Stimulated activated CD4-positive, alpha-beta T cell treated with anti-CD3 and anti-CD28 coated beads, Interleukin-2, amount 100 ng/mL, for 24 hours (primary cell): ENCODE measurements at regions not wholly inside any gene's neighbourhood (a gene's known extent, or its start where the extent isn't known, plus 50 kb on each side); places are given as distances from the start of the nearest gene placed in this dataset.

ENCODE experiments used
- DNase-seq, 2 donors: peaks; one replicate each; pipeline ENCODE4 v3.0.0-alpha.2; 2020

- DNase-seq, result no peak
Observed at GRCh38 chr6:145309842-145310535, 425.3 kb downstream of the EPM2A start.

GRCh38 chr6:145312481-145312880 is 422.8 kb downstream of the EPM2A start:
- DNase-seq, result no peak

GRCh38 chr6:145313041-145313855 is 422.1 kb downstream of the EPM2A start:
- DNase-seq, result no peak

GRCh38 chr6:145315982-145316600 is 419.2 kb downstream of the EPM2A start:
- DNase-seq, result no peak

- DNase-seq, result no peak
Observed at GRCh38 chr6:145318952-145319351, 416.4 kb downstream of the EPM2A start.

- no peak for DNase-seq
Observed at GRCh38 chr6:145319605-145320004, 415.7 kb downstream of the EPM2A start.

GRCh38 chr6:145323646-145324045 is 411.7 kb downstream of the EPM2A start:
- DNase-seq, result no peak

GRCh38 chr6:145327586-145327985 is 407.7 kb downstream of the EPM2A start:
- no peak for DNase-seq

- DNase-seq, result no peak
Observed at GRCh38 chr6:145329257-145329656, 406.1 kb downstream of the EPM2A start.

- DNase-seq, result no peak
Observed at GRCh38 chr6:145331066-145331465, 404.3 kb downstream of the EPM2A start.

- no peak for DNase-seq
Observed at GRCh38 chr6:145332011-145332410, 403.3 kb downstream of the EPM2A start.

- DNase-seq, result no peak
Observed at GRCh38 chr6:145336119-145336518, 399.2 kb downstream of the EPM2A start.

- DNase-seq, result no peak
Observed at GRCh38 chr6:145339089-145339488, 396.2 kb downstream of the EPM2A start.

GRCh38 chr6:145340256-145340655 is 395.1 kb downstream of the EPM2A start:
- no peak for DNase-seq

- no peak for DNase-seq
Observed at GRCh38 chr6:145345094-145345493, 390.2 kb downstream of the EPM2A start.

- DNase-seq, result no peak
Observed at GRCh38 chr6:145347216-145347615, 388.1 kb downstream of the EPM2A start.

GRCh38 chr6:145349950-145350510 is 385.3 kb downstream of the EPM2A start:
- DNase-seq, result no peak

- no peak for DNase-seq
Observed at GRCh38 chr6:145350928-145351327, 384.4 kb downstream of the EPM2A start.

GRCh38 chr6:145352382-145353080 is 382.8 kb downstream of the EPM2A start:
- DNase-seq, result no peak

GRCh38 chr6:145360865-145361264 is 374.5 kb downstream of the EPM2A start:
- DNase-seq, result no peak

GRCh38 chr6:145367149-145367548 is 368.2 kb downstream of the EPM2A start:
- no peak for DNase-seq

GRCh38 chr6:145368075-145368474 is 367.2 kb downstream of the EPM2A start:
- DNase-seq, result no peak

- DNase-seq, result no peak
Observed at GRCh38 chr6:145370559-145370958, 364.8 kb downstream of the EPM2A start.
